Activated CD4-positive, alpha-beta T cell treated with anti-CD3 and anti-CD28 coated beads, Interleukin-2, amount 10 ng/mL, durations not matched to agents 7 days and 5 days (primary cell): ENCODE measurements at regions not wholly inside any gene's neighbourhood (a gene's known extent, or its start where the extent isn't known, plus 50 kb on each side); places are given as distances from the start of the nearest gene placed in this dataset.

Experiments used
- CTCF ChIA-PET: fragments of 350-600 bp; sonication (Branson Sonifier 250); formaldehyde crosslinking; loops from one replicate; lab custom pipeline; 2021; ENCODE audit warnings: antibody characterized with exemption; lab: Charles Lee
- POLR2A ChIA-PET: fragments of 350-600 bp; sonication (Branson Sonifier 250); formaldehyde crosslinking; loops from one replicate; lab custom pipeline; 2021; ENCODE audit warnings: antibody characterized with exemption; lab: Charles Lee
- DNase-seq: peaks from one replicate; pipeline ENCODE4 v3.0.0-alpha.2; 2020
- H3K27ac Mint-ChIP-seq: one replicate; pipeline ENCODE4 v1.8.0; 2021; ENCODE audit warnings: mild to moderate bottlenecking, moderate library complexity, mixed read lengths
- H3K27me3 Mint-ChIP-seq: one replicate; pipeline ENCODE4 v1.8.0; 2021; ENCODE audit warnings: mixed read lengths
- H3K36me3 Mint-ChIP-seq: one replicate; pipeline ENCODE4 v1.8.0; 2021; ENCODE audit warnings: low read depth, mixed read lengths
- H3K4me1 Mint-ChIP-seq: one replicate; pipeline ENCODE4 v1.8.0; 2021; ENCODE audit warnings: mixed read lengths
- H3K4me3 Mint-ChIP-seq: one replicate; pipeline ENCODE4 v1.8.0; 2021; ENCODE audit warnings: mild to moderate bottlenecking, moderate library complexity, mixed read lengths
- H3K9me3 Mint-ChIP-seq: one replicate; pipeline ENCODE4 v1.8.0; 2021; ENCODE audit warnings: mixed read lengths

GRCh38 chr6:14053811-14054210 is 63.8 kb upstream of the CD83 start:
- ChIA-PET POLR2A (no interaction called here), CTCF (interaction anchor here (2.9 kb wide), 1 partner anchor 13 kb away, joined by 11 read pairs; no protein-coding TSS in a partner anchor)
- Mint-ChIP-seq H3K4me1 (no peaks in the 10 kb centered on the region), H3K36me3 (no peaks in the 10 kb centered on the region), H3K27me3 (peaks cover 23% of the 10 kb centered on the region), H3K27ac (no peak overlapping the region), H3K9me3 (no peaks in the 10 kb centered on the region), H3K4me3 (no peak overlapping the region)
- no peak for DNase-seq

- H3K9me3 Mint-ChIP-seq, result no peaks in the 10 kb centered on the region
- CTCF ChIA-PET, result interaction anchor here (2.9 kb wide), 1 partner anchor 11 kb away, joined by 11 read pairs; no protein-coding TSS in a partner anchor
- H3K36me3 Mint-ChIP-seq, result no peaks in the 10 kb centered on the region
- H3K27me3 Mint-ChIP-seq, result peaks cover 25% of the 10 kb centered on the region
- POLR2A ChIA-PET, result no interaction called here
- H3K4me1 Mint-ChIP-seq, result no peaks in the 10 kb centered on the region
- no peak overlapping the region for H3K4me3 Mint-ChIP-seq
- DNase-seq, result no peak
- H3K27ac Mint-ChIP-seq, result no peak overlapping the region
These were observed 62.0 kb upstream of the CD83 start for GRCh38 chr6:14055541-14055940.

GRCh38 chr6:14058029-14058695 is 59.4 kb upstream of the CD83 start:
- Mint-ChIP-seq H3K36me3 (no peaks in the 10 kb centered on the region), H3K9me3 (peaks cover 4% of the 10 kb centered on the region), H3K27ac (no peak overlapping the region), H3K27me3 (peaks cover 32% of the 10 kb centered on the region), H3K4me1 (no peaks in the 10 kb centered on the region), H3K4me3 (no peak overlapping the region)
- DNase-seq, result no peak
- POLR2A ChIA-PET, result no interaction called here
- CTCF ChIA-PET, result interaction anchor here (0.8 to 3.7 kb wide), 4 partner anchors 8 to 14 kb away, joined by 3 to 20 read pairs (median 4); no protein-coding TSS in a partner anchor

GRCh38 chr6:14058735-14059134 is 58.8 kb upstream of the CD83 start:
- ChIA-PET CTCF (interaction anchor here (0.8 to 3.7 kb wide), 2 partner anchors 8 to 12 kb away, joined by 3 to 20 read pairs; no protein-coding TSS in a partner anchor), POLR2A (no interaction called here)
- H3K36me3 Mint-ChIP-seq, result no peaks in the 10 kb centered on the region
- H3K4me1 Mint-ChIP-seq, result no peaks in the 10 kb centered on the region
- peaks cover 37% of the 10 kb centered on the region for H3K27me3 Mint-ChIP-seq
- DNase-seq, result no peak
- H3K27ac Mint-ChIP-seq, result no peak overlapping the region
- peaks cover 4% of the 10 kb centered on the region for H3K9me3 Mint-ChIP-seq
- H3K4me3 Mint-ChIP-seq, result no peak overlapping the region

GRCh38 chr6:14059791-14060436 is 57.7 kb upstream of the CD83 start:
- H3K4me3 Mint-ChIP-seq, result no peak overlapping the region
- DNase-seq, result no peak
- H3K27me3 Mint-ChIP-seq, result peaks cover 37% of the 10 kb centered on the region
- H3K36me3 Mint-ChIP-seq, result no peaks in the 10 kb centered on the region
- no peaks in the 10 kb centered on the region for H3K4me1 Mint-ChIP-seq
- no peak overlapping the region for H3K27ac Mint-ChIP-seq
- peaks cover 4% of the 10 kb centered on the region for H3K9me3 Mint-ChIP-seq
- CTCF ChIA-PET, result interaction anchor here (0.9 to 3.7 kb wide), 3 partner anchors 13 to 51 kb away, joined by 3 to 20 read pairs (median 3); no protein-coding TSS in a partner anchor
- POLR2A ChIA-PET, result no interaction called here

- CTCF ChIA-PET, result interaction anchor here (0.9 to 1.7 kb wide), 2 partner anchors 16 to 52 kb away, joined by 3 read pairs; no protein-coding TSS in a partner anchor
- POLR2A ChIA-PET, result no interaction called here
- Mint-ChIP-seq H3K4me3 (no peak overlapping the region), H3K4me1 (no peaks in the 10 kb centered on the region), H3K27me3 (peaks cover 40% of the 10 kb centered on the region), H3K27ac (no peak overlapping the region), H3K9me3 (peaks cover 4% of the 10 kb centered on the region), H3K36me3 (no peaks in the 10 kb centered on the region)
- no peak for DNase-seq
These were observed 56.6 kb upstream of the CD83 start for GRCh38 chr6:14060971-14061370.

- Mint-ChIP-seq H3K4me3 (no peak overlapping the region), H3K27me3 (peaks cover 40% of the 10 kb centered on the region), H3K9me3 (peaks cover 4% of the 10 kb centered on the region), H3K36me3 (no peaks in the 10 kb centered on the region), H3K27ac (no peak overlapping the region), H3K4me1 (no peaks in the 10 kb centered on the region)
- ChIA-PET CTCF (interaction anchor here (1.7 kb wide), 1 partner anchor 53 kb away, joined by 3 read pairs; no protein-coding TSS in a partner anchor), POLR2A (no interaction called here)
- DNase-seq, result no peak
These were observed 55.9 kb upstream of the CD83 start for GRCh38 chr6:14061643-14062042.

GRCh38 chr6:14062345-14063029 is 55.1 kb upstream of the CD83 start:
- Mint-ChIP-seq H3K36me3 (no peaks in the 10 kb centered on the region), H3K4me3 (no peak overlapping the region), H3K4me1 (peaks cover 4% of the 10 kb centered on the region), H3K27me3 (peaks cover 40% of the 10 kb centered on the region), H3K27ac (no peak overlapping the region), H3K9me3 (peaks cover 4% of the 10 kb centered on the region)
- CTCF ChIA-PET, result interaction anchor here (2.3 kb wide), 1 partner anchor 16 kb away, joined by 7 read pairs; no protein-coding TSS in a partner anchor
- POLR2A ChIA-PET, result no interaction called here
- no peak for DNase-seq

- Mint-ChIP-seq H3K36me3 (no peaks in the 10 kb centered on the region), H3K27me3 (peaks cover 36% of the 10 kb centered on the region), H3K9me3 (peaks cover 4% of the 10 kb centered on the region), H3K4me3 (no peak overlapping the region), H3K27ac (no peak overlapping the region), H3K4me1 (peaks cover 10% of the 10 kb centered on the region)
- ChIA-PET POLR2A (no interaction called here), CTCF (interaction anchor here (1.1 to 2.3 kb wide), 2 partner anchors 17 to 20 kb away, joined by 3 to 7 read pairs; no protein-coding TSS in a partner anchor)
- DNase-seq, result no peak
These were observed 53.8 kb upstream of the CD83 start for GRCh38 chr6:14063756-14064155.

- H3K4me1 Mint-ChIP-seq, result peaks cover 10% of the 10 kb centered on the region
- no peaks in the 10 kb centered on the region for H3K36me3 Mint-ChIP-seq
- peaks cover 4% of the 10 kb centered on the region for H3K9me3 Mint-ChIP-seq
- CTCF ChIA-PET, result interaction anchor here (0.7 to 1.9 kb wide), 3 partner anchors 19 to 269 kb away, joined by 3 to 10 read pairs (median 3); no protein-coding TSS in a partner anchor
- H3K4me3 Mint-ChIP-seq, result no peak overlapping the region
- DNase-seq, result no peak
- H3K27ac Mint-ChIP-seq, result no peak overlapping the region
- POLR2A ChIA-PET, result no interaction called here
- H3K27me3 Mint-ChIP-seq, result peaks cover 24% of the 10 kb centered on the region
These were observed 52.2 kb upstream of the CD83 start for GRCh38 chr6:14065350-14065749.

GRCh38 chr6:14066782-14067406 is 50.7 kb upstream of the CD83 start:
- POLR2A ChIA-PET, result no interaction called here

GRCh38 chr6:14067656-14068055 is 49.9 kb upstream of the CD83 start:
- H3K4me1 Mint-ChIP-seq, result peaks cover 13% of the 10 kb centered on the region
- ChIA-PET POLR2A (no interaction called here), CTCF (interaction anchor here (0.8 to 1.9 kb wide), 11 partner anchors 7 to 273 kb away, joined by 3 to 11 read pairs (median 4); no protein-coding TSS in a partner anchor)
- H3K4me3 Mint-ChIP-seq, result no peak overlapping the region
- H3K27me3 Mint-ChIP-seq, result peaks cover 12% of the 10 kb centered on the region
- H3K27ac Mint-ChIP-seq, result no peak overlapping the region
- H3K9me3 Mint-ChIP-seq, result no peaks in the 10 kb centered on the region
- no peak for DNase-seq
- H3K36me3 Mint-ChIP-seq, result no peaks in the 10 kb centered on the region

More at GRCh38 chr6:14066782-14067406, 50.7 kb upstream of the CD83 start:
- CTCF ChIA-PET, result interaction anchor here (0.6 to 1.9 kb wide), 24 partner anchors 8 to 492 kb away, joined by 3 to 11 read pairs (median 4); partner anchors contain the start of gene SIRT5
- no peaks in the 10 kb centered on the region for H3K36me3 Mint-ChIP-seq
- no peak overlapping the region for H3K4me3 Mint-ChIP-seq
- no peak overlapping the region for H3K27ac Mint-ChIP-seq
- peaks cover 20% of the 10 kb centered on the region for H3K27me3 Mint-ChIP-seq
- DNase-seq, result peak; percentile 21
- H3K9me3 Mint-ChIP-seq, result peaks cover 4% of the 10 kb centered on the region
- peaks cover 10% of the 10 kb centered on the region for H3K4me1 Mint-ChIP-seq
